WTC11 (cell line): ENCODE measurements at regions not wholly inside any gene's neighbourhood (a gene's known extent, or its start where the extent isn't known, plus 50 kb on each side); places are given as distances from the start of the nearest gene placed in this dataset.

Experiments used
- ATAC-seq: fragments of 200-7000 bp; cut with Tn5 transposase; 2 replicates; pipeline ENCODE4 v1.10.0; 2021; ENCODE audit warnings: mild to moderate bottlenecking, moderate library complexity
- CTCF ChIA-PET: fragments of 300-600 bp; sonication (Branson Sonifier 250); formaldehyde crosslinking; loops from one replicate; lab custom pipeline; 2021; ENCODE audit warnings: antibody characterized with exemption; lab: Charles Lee
- POLR2A ChIA-PET: fragments of 350-600 bp; sonication (Branson Sonifier 250); formaldehyde crosslinking; loops from one replicate; lab custom pipeline; 2021; ENCODE audit warnings: antibody characterized with exemption; lab: Charles Lee
- DNase-seq: peaks from one replicate; pipeline ENCODE4 v3.0.0; 2021; ENCODE audit warnings: low spot score
- H3K27ac Mint-ChIP-seq: 2 replicates; pipeline ENCODE4 v1.8.0; 2021; ENCODE audit warnings: mixed read lengths
- H3K27me3 Mint-ChIP-seq: 2 replicates; pipeline ENCODE4 v1.8.0; 2021; ENCODE audit warnings: low read depth, mild to moderate bottlenecking, moderate library complexity, mixed read lengths
- H3K36me3 Mint-ChIP-seq: 2 replicates; pipeline ENCODE4 v1.8.0; 2021; ENCODE audit warnings: mixed read lengths
- H3K4me1 Mint-ChIP-seq: 2 replicates; pipeline ENCODE4 v1.8.0; 2022; ENCODE audit warnings: mixed read lengths
- H3K4me3 Mint-ChIP-seq: 2 replicates; pipeline ENCODE4 v1.8.0; 2021; ENCODE audit warnings: mild to moderate bottlenecking, moderate library complexity, mixed read lengths
- H3K9me3 Mint-ChIP-seq: 2 replicates; pipeline ENCODE4 v1.8.0; 2021; ENCODE audit warnings: mixed read lengths
- CREB1 ChIP-seq: sonication (generic); formaldehyde crosslinking; IDR thresholded peaks from 2 replicates; pipeline ENCODE4 v1.8.0; 2023; ENCODE audit warnings: mild to moderate bottlenecking, missing genetic modification reagents
- IRF2 ChIP-seq: sonication (generic); formaldehyde crosslinking; IDR thresholded peaks from 2 replicates; pipeline ENCODE4 v1.8.0; 2022; ENCODE audit warnings: low read depth, missing genetic modification reagents, borderline replicate concordance
- JAZF1 ChIP-seq: fragments of 250-450 bp; sonication (Bioruptor Pico); IDR thresholded peaks from 2 replicates; pipeline ENCODE4 v1.9.0; 2021; ENCODE audit warnings: moderate library complexity, mild to moderate bottlenecking, inconsistent platforms
- MYBL2 ChIP-seq: sonication (generic); formaldehyde crosslinking; IDR thresholded peaks from 2 replicates; pipeline ENCODE4 v1.8.1; 2023; ENCODE audit warnings: mild to moderate bottlenecking, moderate library complexity, missing genetic modification reagents
- NFE2L1 ChIP-seq: sonication (generic); formaldehyde crosslinking; IDR thresholded peaks from 2 replicates; pipeline ENCODE4 v1.8.1; 2023; ENCODE audit warnings: missing genetic modification reagents
- RORB ChIP-seq: fragments of 250-450 bp; sonication (Bioruptor Pico); IDR thresholded peaks from 2 replicates; pipeline ENCODE4 v1.9.0; 2021; ENCODE audit warnings: mild to moderate bottlenecking
- SP1 ChIP-seq: sonication (generic); formaldehyde crosslinking; conservative IDR thresholded peaks from 2 replicates; pipeline ENCODE4 v1.8.1; 2022; ENCODE audit warnings: missing genetic modification reagents
- TP53 ChIP-seq: sonication (generic); formaldehyde crosslinking; IDR thresholded peaks from 2 replicates; pipeline ENCODE4 v1.8.1; 2023; ENCODE audit warnings: mild to moderate bottlenecking, missing genetic modification reagents
- ZNF121 ChIP-seq: sonication (generic); formaldehyde crosslinking; IDR thresholded peaks from 2 replicates; pipeline ENCODE4 v1.8.0; 2023; ENCODE audit warnings: missing genetic modification reagents
- ZNF396 ChIP-seq: fragments of 250-450 bp; sonication (Bioruptor Pico); IDR thresholded peaks from 2 replicates; pipeline ENCODE4 v1.8.0; 2021; ENCODE audit warnings: mild to moderate bottlenecking, moderate library complexity, borderline replicate concordance
- ZNF423 ChIP-seq: fragments of 250-450 bp; sonication (Bioruptor Pico); IDR thresholded peaks from 2 replicates; pipeline ENCODE4 v2.1.2; 2022; ENCODE audit warnings: mild to moderate bottlenecking, moderate library complexity
- TF ChIP-seq, protein P1 (sequence below): sonication (generic); formaldehyde crosslinking; IDR thresholded peaks from 2 replicates; pipeline ENCODE4 v1.8.1; 2023; ENCODE audit warnings: mild to moderate bottlenecking, missing genetic modification reagents, moderate library complexity
- TF ChIP-seq, protein P2 (sequence below): fragments of 200-600 bp; IDR thresholded peaks from 2 replicates; pipeline ENCODE4 v1.8.0; 2022; ENCODE audit warnings: antibody characterized with exemption
- TF ChIP-seq, protein P3 (sequence below): fragments of 250-450 bp; sonication (Bioruptor Pico); conservative IDR thresholded peaks from 2 replicates; pipeline ENCODE4 v1.9.0; 2021; ENCODE audit warnings: mild to moderate bottlenecking
- TF ChIP-seq, protein P4 (sequence below): fragments of 250-450 bp; sonication (Bioruptor Pico); IDR thresholded peaks from 2 replicates; pipeline ENCODE4 v1.9.0; 2021; ENCODE audit warnings: mild to moderate bottlenecking
- TF ChIP-seq, protein P5 (sequence below): sonication (generic); formaldehyde crosslinking; IDR thresholded peaks from 2 replicates; pipeline ENCODE4 v1.8.0; 2022; ENCODE audit warnings: mild to moderate bottlenecking, missing genetic modification reagents
- TF ChIP-seq, protein P6 (sequence below): sonication (generic); formaldehyde crosslinking; IDR thresholded peaks from 2 replicates; pipeline ENCODE4 v1.8.0; 2022; ENCODE audit warnings: mild to moderate bottlenecking, missing genetic modification reagents
- TF ChIP-seq, protein P7 (sequence below): sonication (generic); formaldehyde crosslinking; IDR thresholded peaks from 2 replicates; pipeline ENCODE4 v1.8.1; 2022; ENCODE audit warnings: low read depth, mild to moderate bottlenecking, moderate library complexity, missing genetic modification reagents, borderline replicate concordance
- TF ChIP-seq, protein P8 (sequence below): sonication (generic); formaldehyde crosslinking; IDR thresholded peaks from 2 replicates; pipeline ENCODE4 v1.8.0; 2022; ENCODE audit warnings: missing genetic modification reagents
- TF ChIP-seq, protein P9 (sequence below): sonication (generic); formaldehyde crosslinking; IDR thresholded peaks from 2 replicates; pipeline ENCODE4 v1.8.1; 2022; ENCODE audit warnings: mild to moderate bottlenecking, moderate library complexity, missing genetic modification reagents
- TF ChIP-seq, protein P10 (sequence below): sonication (generic); formaldehyde crosslinking; IDR thresholded peaks from 2 replicates; pipeline ENCODE4 v1.8.0; 2023; ENCODE audit warnings: missing genetic modification reagents

DNA sequence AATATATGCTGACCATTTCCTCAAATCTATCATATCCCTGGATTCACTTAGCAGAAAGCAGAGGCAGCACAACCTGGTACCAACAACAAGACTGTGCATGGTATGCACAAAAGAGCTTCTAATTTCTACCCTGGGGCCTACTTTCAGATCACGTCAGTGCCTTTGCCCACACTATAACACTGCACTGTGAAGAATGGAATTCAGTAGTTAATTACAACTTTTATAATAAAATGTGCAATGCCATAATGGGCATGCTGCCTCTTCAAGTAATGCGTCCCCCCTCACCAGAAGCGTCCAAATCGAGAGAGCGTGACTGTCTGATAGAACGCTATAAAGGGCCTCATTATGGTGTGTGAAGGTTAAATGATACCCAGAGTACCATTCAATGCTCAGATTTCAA, 328.1 kb upstream of the PKDCC start (continued):
- TF ChIP-seq JAZF1, result no peak
- no peak for TF ChIP-seq RORB (CRISPR knock-in tag)
- TF ChIP-seq NFE2L1 (CRISPR knock-in tag), result no peak
- no peak for TF ChIP-seq MYBL2 (CRISPR knock-in tag)
- TF ChIP-seq IRF2 (CRISPR knock-in tag), result no peak
- TF ChIP-seq ZNF121, result no peak
- no peak for TF ChIP-seq ZNF423

DNA sequence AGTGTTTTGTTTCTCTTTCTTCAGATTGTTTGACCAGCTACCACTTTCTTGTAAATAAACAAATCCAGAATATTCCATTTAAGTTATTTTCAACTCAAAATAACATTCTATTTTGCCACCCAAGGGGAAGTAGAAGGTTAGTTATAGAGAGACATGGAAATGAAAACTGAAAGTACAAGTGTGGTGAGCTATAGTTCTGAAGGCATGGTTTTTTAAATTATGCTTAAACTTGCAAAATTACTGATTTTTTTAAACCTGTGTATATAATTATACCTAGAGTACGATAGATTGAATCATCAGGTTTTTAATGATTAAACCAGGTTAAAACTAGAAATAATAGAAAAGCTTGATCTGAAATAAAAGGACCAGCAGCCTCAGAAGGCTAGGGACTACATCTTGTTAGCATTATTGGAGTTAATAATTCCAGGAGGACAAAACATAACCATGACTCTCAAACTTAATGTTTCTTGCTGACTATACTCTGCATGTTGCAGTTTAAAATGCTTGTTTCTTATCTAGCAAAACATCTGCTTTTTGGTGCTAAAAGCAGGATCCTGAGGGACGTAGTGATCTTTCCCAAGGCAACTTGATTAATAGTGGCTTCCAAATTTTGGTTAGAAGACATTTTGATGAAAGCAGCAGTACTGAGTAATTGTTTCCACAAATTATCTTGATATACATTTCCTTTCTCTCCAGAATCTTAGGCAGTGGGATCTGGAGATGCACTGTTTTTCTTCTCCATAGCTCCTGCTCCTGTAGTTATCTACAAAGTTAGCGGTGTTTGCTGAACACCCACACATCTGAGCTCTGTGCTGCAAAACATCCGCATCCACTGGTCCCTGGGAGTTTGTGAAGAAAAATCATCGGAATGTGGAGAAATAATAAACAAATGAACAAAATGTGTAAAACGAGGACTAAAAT, 327.2 kb upstream of the PKDCC start:
- Mint-ChIP-seq H3K4me3 (no peak overlapping the region), H3K27me3 (no peaks in the 10 kb centered on the region), H3K36me3 (no peaks in the 10 kb centered on the region), H3K27ac (no peak overlapping the region), H3K4me1 (peaks cover 25% of the 10 kb centered on the region), H3K9me3 (no peaks in the 10 kb centered on the region)
- POLR2A ChIA-PET, result no interaction called here
- no peak for ATAC-seq
- no peak for DNase-seq
- TF ChIP-seq, protein P1, sequence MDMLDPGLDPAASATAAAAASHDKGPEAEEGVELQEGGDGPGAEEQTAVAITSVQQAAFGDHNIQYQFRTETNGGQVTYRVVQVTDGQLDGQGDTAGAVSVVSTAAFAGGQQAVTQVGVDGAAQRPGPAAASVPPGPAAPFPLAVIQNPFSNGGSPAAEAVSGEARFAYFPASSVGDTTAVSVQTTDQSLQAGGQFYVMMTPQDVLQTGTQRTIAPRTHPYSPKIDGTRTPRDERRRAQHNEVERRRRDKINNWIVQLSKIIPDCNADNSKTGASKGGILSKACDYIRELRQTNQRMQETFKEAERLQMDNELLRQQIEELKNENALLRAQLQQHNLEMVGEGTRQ (CRISPR knock-in tag), result no peak
- no peak for TF ChIP-seq SP1 (CRISPR knock-in tag)
- TF ChIP-seq, protein P2, sequence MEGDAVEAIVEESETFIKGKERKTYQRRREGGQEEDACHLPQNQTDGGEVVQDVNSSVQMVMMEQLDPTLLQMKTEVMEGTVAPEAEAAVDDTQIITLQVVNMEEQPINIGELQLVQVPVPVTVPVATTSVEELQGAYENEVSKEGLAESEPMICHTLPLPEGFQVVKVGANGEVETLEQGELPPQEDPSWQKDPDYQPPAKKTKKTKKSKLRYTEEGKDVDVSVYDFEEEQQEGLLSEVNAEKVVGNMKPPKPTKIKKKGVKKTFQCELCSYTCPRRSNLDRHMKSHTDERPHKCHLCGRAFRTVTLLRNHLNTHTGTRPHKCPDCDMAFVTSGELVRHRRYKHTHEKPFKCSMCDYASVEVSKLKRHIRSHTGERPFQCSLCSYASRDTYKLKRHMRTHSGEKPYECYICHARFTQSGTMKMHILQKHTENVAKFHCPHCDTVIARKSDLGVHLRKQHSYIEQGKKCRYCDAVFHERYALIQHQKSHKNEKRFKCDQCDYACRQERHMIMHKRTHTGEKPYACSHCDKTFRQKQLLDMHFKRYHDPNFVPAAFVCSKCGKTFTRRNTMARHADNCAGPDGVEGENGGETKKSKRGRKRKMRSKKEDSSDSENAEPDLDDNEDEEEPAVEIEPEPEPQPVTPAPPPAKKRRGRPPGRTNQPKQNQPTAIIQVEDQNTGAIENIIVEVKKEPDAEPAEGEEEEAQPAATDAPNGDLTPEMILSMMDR, result no peak
- TF ChIP-seq CREB1, result no peak
- TF ChIP-seq, protein P3, sequence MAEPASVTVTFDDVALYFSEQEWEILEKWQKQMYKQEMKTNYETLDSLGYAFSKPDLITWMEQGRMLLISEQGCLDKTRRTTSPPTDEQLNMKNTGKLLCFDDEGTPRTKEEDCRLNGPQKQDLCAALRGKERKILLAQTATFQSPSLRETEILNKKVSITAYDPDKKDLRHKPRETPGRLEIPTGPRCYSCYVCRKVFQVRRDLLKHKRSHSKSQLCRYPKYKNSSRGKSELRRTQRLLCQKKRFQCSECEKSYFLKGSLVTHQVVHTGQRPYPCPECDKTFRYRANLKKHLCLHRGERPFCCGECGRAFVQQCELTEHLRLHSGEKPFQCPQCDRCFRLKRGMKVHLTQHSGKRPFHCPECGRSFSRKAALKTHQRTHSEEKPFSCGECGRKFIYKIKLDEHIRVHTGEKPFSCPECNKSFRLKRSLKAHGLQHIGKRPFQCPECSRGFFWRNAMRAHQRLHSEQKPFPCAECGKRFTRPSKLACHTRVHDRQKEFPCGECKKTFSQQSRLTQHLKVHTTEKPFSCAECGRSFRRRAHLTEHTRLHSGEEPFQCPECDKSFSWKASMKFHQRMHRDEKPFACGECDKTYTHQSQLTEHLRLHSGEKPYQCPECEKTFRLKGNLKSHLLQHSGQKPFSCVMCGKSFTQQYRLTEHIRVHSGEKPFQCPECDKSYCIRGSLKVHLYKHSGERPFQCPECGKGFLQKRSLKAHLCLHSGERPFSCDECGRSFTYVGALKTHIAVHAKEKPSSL (CRISPR knock-in tag), result no peak
- TF ChIP-seq, protein P4, sequence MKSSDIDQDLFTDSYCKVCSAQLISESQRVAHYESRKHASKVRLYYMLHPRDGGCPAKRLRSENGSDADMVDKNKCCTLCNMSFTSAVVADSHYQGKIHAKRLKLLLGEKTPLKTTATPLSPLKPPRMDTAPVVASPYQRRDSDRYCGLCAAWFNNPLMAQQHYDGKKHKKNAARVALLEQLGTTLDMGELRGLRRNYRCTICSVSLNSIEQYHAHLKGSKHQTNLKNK (CRISPR knock-in tag), result no peak
- TF ChIP-seq TP53, result no peak
- TF ChIP-seq, protein P5, sequence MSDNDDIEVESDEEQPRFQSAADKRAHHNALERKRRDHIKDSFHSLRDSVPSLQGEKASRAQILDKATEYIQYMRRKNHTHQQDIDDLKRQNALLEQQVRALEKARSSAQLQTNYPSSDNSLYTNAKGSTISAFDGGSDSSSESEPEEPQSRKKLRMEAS (CRISPR knock-in tag), result no peak
- TF ChIP-seq, protein P6, sequence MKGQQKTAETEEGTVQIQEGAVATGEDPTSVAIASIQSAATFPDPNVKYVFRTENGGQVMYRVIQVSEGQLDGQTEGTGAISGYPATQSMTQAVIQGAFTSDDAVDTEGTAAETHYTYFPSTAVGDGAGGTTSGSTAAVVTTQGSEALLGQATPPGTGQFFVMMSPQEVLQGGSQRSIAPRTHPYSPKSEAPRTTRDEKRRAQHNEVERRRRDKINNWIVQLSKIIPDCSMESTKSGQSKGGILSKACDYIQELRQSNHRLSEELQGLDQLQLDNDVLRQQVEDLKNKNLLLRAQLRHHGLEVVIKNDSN (CRISPR knock-in tag), result no peak
- TF ChIP-seq, protein P7, sequence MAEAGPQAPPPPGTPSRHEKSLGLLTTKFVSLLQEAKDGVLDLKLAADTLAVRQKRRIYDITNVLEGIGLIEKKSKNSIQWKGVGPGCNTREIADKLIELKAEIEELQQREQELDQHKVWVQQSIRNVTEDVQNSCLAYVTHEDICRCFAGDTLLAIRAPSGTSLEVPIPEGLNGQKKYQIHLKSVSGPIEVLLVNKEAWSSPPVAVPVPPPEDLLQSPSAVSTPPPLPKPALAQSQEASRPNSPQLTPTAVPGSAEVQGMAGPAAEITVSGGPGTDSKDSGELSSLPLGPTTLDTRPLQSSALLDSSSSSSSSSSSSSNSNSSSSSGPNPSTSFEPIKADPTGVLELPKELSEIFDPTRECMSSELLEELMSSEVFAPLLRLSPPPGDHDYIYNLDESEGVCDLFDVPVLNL (CRISPR knock-in tag), result no peak
- TF ChIP-seq, protein P8, sequence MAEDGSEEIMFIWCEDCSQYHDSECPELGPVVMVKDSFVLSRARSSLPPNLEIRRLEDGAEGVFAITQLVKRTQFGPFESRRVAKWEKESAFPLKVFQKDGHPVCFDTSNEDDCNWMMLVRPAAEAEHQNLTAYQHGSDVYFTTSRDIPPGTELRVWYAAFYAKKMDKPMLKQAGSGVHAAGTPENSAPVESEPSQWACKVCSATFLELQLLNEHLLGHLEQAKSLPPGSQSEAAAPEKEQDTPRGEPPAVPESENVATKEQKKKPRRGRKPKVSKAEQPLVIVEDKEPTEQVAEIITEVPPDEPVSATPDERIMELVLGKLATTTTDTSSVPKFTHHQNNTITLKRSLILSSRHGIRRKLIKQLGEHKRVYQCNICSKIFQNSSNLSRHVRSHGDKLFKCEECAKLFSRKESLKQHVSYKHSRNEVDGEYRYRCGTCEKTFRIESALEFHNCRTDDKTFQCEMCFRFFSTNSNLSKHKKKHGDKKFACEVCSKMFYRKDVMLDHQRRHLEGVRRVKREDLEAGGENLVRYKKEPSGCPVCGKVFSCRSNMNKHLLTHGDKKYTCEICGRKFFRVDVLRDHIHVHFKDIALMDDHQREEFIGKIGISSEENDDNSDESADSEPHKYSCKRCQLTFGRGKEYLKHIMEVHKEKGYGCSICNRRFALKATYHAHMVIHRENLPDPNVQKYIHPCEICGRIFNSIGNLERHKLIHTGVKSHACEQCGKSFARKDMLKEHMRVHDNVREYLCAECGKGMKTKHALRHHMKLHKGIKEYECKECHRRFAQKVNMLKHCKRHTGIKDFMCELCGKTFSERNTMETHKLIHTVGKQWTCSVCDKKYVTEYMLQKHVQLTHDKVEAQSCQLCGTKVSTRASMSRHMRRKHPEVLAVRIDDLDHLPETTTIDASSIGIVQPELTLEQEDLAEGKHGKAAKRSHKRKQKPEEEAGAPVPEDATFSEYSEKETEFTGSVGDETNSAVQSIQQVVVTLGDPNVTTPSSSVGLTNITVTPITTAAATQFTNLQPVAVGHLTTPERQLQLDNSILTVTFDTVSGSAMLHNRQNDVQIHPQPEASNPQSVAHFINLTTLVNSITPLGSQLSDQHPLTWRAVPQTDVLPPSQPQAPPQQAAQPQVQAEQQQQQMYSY (CRISPR knock-in tag), result no peak
- TF ChIP-seq, protein P9, sequence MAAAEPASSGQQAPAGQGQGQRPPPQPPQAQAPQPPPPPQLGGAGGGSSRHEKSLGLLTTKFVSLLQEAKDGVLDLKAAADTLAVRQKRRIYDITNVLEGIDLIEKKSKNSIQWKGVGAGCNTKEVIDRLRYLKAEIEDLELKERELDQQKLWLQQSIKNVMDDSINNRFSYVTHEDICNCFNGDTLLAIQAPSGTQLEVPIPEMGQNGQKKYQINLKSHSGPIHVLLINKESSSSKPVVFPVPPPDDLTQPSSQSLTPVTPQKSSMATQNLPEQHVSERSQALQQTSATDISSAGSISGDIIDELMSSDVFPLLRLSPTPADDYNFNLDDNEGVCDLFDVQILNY (CRISPR knock-in tag), result no peak
- TF ChIP-seq, protein P10, sequence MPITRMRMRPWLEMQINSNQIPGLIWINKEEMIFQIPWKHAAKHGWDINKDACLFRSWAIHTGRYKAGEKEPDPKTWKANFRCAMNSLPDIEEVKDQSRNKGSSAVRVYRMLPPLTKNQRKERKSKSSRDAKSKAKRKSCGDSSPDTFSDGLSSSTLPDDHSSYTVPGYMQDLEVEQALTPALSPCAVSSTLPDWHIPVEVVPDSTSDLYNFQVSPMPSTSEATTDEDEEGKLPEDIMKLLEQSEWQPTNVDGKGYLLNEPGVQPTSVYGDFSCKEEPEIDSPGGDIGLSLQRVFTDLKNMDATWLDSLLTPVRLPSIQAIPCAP (CRISPR knock-in tag), result no peak
- no peak for TF ChIP-seq ZNF396 (CRISPR knock-in tag)
- CTCF ChIA-PET, result no interaction called here
